ENCODE measurements at regions not wholly inside any gene's neighbourhood (a gene's known extent, or its start where the extent isn't known, plus 50 kb on each side); places are given as distances from the start of the nearest gene placed in this dataset.

- H3K4me3 ChIP-seq (ENCODE audit: low read depth, low read length): no peak overlapping the region
These were observed 391.1 kb downstream of the IDS start for GRCh38 chrX:149114001-149114400.

GRCh38 chrX:149097786-149098185 is 407.3 kb downstream of the IDS start:
- H3K4me3 ChIP-seq (ENCODE audit: low read depth, low read length): no peak overlapping the region
- DNase-seq (ENCODE audit: low read depth): no peak
- TF ChIP-seq CTCF (IDR thresholded peaks at IDR 0.05; ENCODE audit: control insufficient read depth, extremely low read depth, insufficient read depth): no peak

More at GRCh38 chrX:149114001-149114400, 391.1 kb downstream of the IDS start:
- TF ChIP-seq CTCF (IDR thresholded peaks at IDR 0.05; ENCODE audit: control insufficient read depth, extremely low read depth, insufficient read depth): no peak
- DNase-seq (ENCODE audit: low read depth): no peak

- TF ChIP-seq CTCF (IDR thresholded peaks at IDR 0.05; ENCODE audit: control insufficient read depth, extremely low read depth, insufficient read depth): no peak
- no peak for DNase-seq (ENCODE audit: low read depth)
- H3K4me3 ChIP-seq (ENCODE audit: low read depth, low read length): no peak overlapping the region
These were observed 412.9 kb downstream of the IDS start for GRCh38 chrX:149092179-149092578.

- no peak for DNase-seq (ENCODE audit: low read depth)
- no peak for TF ChIP-seq CTCF (IDR thresholded peaks at IDR 0.05; ENCODE audit: control insufficient read depth, extremely low read depth, insufficient read depth)
- H3K4me3 ChIP-seq (ENCODE audit: low read depth, low read length): no peak overlapping the region
These were observed 425.2 kb downstream of the IDS start for GRCh38 chrX:149079805-149080406.

GRCh38 chrX:149074398-149074797 is 430.7 kb downstream of the IDS start:
- no peak for TF ChIP-seq CTCF (IDR thresholded peaks at IDR 0.05; ENCODE audit: control insufficient read depth, extremely low read depth, insufficient read depth)
- no peak overlapping the region for H3K4me3 ChIP-seq (ENCODE audit: low read depth, low read length)
- DNase-seq (ENCODE audit: low read depth): no peak

- DNase-seq (ENCODE audit: low read depth): no peak
- no peak overlapping the region for H3K4me3 ChIP-seq (ENCODE audit: low read depth, low read length)
- TF ChIP-seq CTCF (IDR thresholded peaks at IDR 0.05; ENCODE audit: control insufficient read depth, extremely low read depth, insufficient read depth): no peak
These were observed 431.6 kb downstream of the IDS start for GRCh38 chrX:149073479-149073878.

- TF ChIP-seq CTCF (IDR thresholded peaks at IDR 0.05; ENCODE audit: control insufficient read depth, extremely low read depth, insufficient read depth): no peak
- DNase-seq (ENCODE audit: low read depth): no peak
- H3K4me3 ChIP-seq (ENCODE audit: low read depth, low read length): no peak overlapping the region
These were observed 435.2 kb downstream of the IDS start for GRCh38 chrX:149069899-149070298.

Measured in LNCaP clone FGC (cell line).